GM10248 (cell line): ENCODE measurements at regions not wholly inside any gene's neighbourhood (a gene's known extent, or its start where the extent isn't known, plus 50 kb on each side); places are given as distances from the start of the nearest gene placed in this dataset.

Experiments used
- CTCF ChIA-PET: fragments of 300-600 bp; sonication (Branson Sonifier 250); formaldehyde crosslinking; extraction: SDS; loops from one replicate; lab custom pipeline; 2021; ENCODE audit warnings: antibody characterized with exemption; lab: Yijun Ruan, JAX
- POLR2A ChIA-PET: fragments of 350-650 bp; sonication (Branson Sonifier 250); formaldehyde crosslinking; extraction: SDS; loops from one replicate; lab custom pipeline; 2020; ENCODE audit warnings: antibody characterized with exemption; lab: Yijun Ruan, JAX
- DNase-seq: peaks from one replicate; pipeline ENCODE4 v3.0.0; 2012; ENCODE audit errors: extremely low spot score
- CTCF ChIP-seq: IDR thresholded peaks from 2 replicates; pipeline ENCODE4 v1.5.1; 2012; ENCODE audit warnings: mild to moderate bottlenecking, low read depth; ENCODE audit errors: extremely low read depth, missing control alignments, control extremely low read depth

GRCh38 chr4:127293496-127293895 is 339.3 kb upstream of the INTU start:
- ChIA-PET CTCF (no interaction called here), POLR2A (no interaction called here)
- TF ChIP-seq CTCF = no peak
- DNase-seq = no peak

- no peak for DNase-seq
- ChIA-PET CTCF (no interaction called here), POLR2A (no interaction called here)
- TF ChIP-seq CTCF = no peak
Measured at GRCh38 chr4:127304356-127304755, 328.4 kb upstream of the INTU start.

GRCh38 chr4:127307996-127308395 is 324.8 kb upstream of the INTU start:
- no peak for DNase-seq
- ChIA-PET POLR2A (no interaction called here), CTCF (interaction anchor here (0.9 kb wide), 1 partner anchor 18 kb away, joined by 3 read pairs; no protein-coding TSS in a partner anchor)
- no peak for TF ChIP-seq CTCF

- CTCF ChIA-PET = interaction anchor here (1.2 kb wide), 1 partner anchor 14 kb away, joined by 5 read pairs; no protein-coding TSS in a partner anchor
- no peak for TF ChIP-seq CTCF
- POLR2A ChIA-PET = no interaction called here
- DNase-seq = no peak
Measured at GRCh38 chr4:127309369-127310102, 323.2 kb upstream of the INTU start.

GRCh38 chr4:127311371-127311770 is 321.4 kb upstream of the INTU start:
- ChIA-PET CTCF (no interaction called here), POLR2A (no interaction called here)
- DNase-seq = no peak
- TF ChIP-seq CTCF = no peak

GRCh38 chr4:127311924-127312323 is 320.8 kb upstream of the INTU start:
- no peak for DNase-seq
- no peak for TF ChIP-seq CTCF
- POLR2A ChIA-PET = no interaction called here
- CTCF ChIA-PET = no interaction called here

GRCh38 chr4:127313767-127314166 is 319.0 kb upstream of the INTU start:
- TF ChIP-seq CTCF = no peak
- ChIA-PET CTCF (no interaction called here), POLR2A (no interaction called here)
- DNase-seq = no peak
